Stimulated activated CD4-positive, alpha-beta T cell treated with anti-CD3 and anti-CD28 coated beads, Interleukin-4, amount 100 ng/mL, for 48 hours (primary cell): ENCODE measurements at regions not wholly inside any gene's neighbourhood (a gene's known extent, or its start where the extent isn't known, plus 50 kb on each side); places are given as distances from the start of the nearest gene placed in this dataset.
"Not testable (repeated sequence)": the region's sequence is repeated elsewhere in the genome, so short reads cannot be mapped to it uniquely, and the experiment has no call there.

Experiments
- DNase-seq, 2 donors: peaks; one replicate each; pipeline ENCODE4 v3.0.0-alpha.2; 2020; ENCODE audit warnings: low read depth in 2 of 2

DNA sequence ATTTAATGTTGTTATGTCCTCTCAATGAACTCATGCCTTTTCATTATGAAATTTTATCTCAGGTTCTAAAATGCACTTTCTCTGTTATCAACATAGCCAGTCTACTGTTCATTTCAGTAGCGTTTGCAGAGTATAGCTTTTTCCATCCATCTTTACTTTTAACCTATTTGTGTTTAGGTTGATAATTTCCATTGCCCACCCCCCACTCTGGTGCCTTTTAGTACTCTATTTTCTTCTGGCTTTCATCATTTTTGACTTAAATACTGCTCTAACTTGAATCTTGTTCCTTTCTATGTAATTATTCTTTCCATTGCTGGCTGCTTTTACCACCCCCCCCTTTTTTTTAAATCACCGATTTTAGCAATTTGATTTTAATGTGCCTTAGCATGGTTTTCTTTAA is 585.0 kb upstream of the LRATD1 start:
- no peak for DNase-seq

DNA sequence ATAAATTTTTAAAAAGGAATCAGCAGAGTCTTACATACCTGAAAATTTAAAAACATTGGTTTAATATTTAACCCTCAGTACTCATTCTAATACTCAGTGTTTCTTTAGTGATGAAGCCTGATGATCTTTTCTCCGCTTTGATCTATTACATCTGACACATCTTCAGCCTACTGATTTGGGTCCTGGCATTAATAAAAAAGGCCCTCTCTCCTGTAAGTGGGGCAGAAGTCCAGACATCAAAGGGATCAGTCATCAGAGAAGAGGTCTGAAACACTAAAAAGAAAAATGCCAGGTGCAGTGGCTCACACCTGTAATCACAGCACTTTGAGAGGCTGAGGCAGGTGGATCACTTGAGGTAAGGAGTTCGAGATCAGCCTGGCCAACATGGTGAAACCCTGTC is 581.1 kb upstream of the LRATD1 start:
- DNase-seq: no peak

DNA sequence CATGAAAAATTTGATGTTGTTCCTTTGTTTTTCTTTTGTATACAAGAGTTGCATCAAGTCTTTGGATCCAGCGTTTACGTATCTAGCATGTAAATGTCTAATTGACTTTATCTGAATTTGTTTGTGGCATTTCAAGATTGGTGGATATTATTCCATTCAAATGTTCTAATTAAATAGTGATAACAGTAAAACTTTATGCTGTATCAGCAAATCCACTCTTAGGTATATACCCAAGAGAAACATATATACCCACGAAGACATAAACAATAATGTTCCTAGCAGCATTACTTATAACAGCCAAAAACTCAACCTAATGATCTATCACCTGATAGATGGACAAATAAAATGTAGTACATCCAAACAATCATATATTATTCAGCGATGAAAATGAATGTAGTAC is 579.4 kb upstream of the LRATD1 start:
- no peak for DNase-seq

DNA sequence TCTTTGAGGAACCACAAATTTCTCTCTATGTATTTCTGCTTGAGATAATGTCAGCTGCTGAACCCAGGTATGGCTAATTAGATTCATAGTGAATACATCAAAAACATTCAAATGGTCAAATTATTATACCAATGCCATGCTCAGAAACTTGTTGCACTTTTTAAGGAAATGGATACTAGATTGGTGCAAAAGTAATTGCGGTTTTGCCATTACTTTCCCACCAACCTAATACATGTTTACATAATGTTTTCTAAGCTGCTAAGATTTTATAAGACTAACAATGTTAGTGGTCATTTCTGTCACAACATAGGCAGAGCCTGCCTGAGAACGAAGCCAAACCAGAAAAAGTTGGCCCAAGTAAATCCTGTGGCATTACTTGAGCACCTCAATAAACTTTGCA is 568.2 kb upstream of the LRATD1 start:
- no peak for DNase-seq

DNA sequence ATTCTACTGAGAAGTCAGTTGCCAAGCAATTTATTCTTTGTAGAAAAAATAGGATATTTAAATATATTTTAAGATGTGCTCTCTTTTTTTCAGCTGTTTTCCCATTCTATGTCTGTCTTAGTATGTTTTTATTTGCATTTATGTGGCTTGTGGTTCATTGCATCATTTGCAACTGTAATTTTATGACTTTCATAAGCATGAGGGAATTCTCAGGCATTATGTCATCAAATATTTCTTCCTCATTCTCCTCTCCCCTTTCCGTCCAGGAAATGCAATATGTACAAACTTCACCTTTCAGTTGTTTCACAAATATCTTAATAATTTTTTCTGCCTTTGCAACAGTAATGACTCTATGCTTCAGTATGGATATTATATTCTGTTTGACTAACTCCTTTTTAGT is 560.2 kb upstream of the LRATD1 start:
- DNase-seq: no peak

DNA sequence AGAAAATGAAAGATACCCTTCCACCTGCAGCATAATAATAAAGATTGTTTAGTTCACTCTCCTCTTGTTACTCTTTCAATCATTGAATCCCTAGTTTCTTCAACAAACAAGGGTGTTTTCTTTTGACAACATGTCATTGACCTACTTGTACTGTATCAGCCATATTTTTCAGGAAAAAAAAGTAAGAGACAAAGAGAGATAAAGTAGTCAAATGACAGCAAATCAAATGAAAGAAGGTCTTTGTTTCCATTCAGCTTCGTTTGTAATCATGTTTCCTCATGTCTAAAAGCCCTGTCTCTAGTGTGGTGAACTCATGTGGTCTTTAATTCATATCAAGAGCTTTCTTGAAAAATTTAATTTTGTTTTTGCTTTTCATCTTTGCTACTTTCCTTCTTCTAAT is 557.8 kb upstream of the LRATD1 start:
- DNase-seq: no peak

DNA sequence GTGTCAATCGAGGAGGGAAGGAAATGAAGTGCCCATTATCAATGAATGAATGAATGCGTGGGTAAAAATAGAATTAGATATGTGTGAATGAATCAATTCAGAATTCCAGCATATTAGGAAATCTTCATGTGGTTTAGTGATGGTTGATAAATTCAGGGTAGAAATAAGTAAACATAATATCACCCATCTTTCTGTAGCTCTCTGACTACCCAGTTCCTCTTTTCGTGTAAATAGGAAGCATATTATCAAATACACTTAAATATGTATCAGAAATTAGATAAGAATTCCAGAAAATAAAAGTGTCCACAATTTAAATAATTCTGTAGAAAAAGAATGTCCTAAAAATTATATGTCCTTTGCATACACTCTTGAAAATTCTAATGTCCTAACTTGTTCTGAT is 552.9 kb upstream of the LRATD1 start:
- DNase-seq: no peak

DNA sequence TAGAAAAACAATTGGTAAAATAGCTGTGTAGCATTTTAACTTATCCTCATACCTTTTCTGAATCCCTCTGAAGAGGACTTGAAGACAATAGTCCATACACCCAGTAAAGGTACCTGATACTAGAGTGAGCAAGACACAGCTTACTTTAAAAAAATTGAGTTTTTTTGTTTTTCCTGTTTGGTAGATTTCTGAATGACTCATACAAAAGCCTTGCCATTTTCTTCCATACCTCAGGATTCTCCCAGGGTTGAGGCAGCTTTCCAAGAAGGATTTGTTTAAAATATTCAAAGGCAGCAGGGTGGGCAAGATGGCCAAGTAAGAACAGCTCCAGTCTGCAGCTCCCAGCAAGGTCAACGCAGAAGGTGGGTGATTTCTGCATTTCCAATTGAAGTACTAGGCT is 551.0 kb upstream of the LRATD1 start:
- no peak for DNase-seq

DNA sequence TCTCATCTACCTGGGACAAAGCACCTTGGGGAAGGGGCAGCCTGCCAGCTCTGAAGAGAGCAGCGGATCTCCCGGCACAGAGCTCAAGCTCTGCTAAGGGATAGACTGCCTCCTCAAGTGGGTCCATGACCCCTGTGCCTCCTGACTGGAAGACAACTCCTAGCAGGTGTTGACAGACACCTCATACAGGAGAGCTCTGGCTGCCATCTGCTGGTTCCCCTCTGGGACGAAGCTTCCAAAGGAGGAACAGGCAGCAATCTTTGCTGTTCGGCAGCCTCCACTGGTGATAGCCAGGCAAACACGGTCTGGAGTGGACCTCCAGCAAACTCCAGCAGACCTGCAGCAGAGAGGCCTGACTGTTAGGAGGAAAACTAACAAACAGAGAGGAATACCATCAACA is 549.9 kb upstream of the LRATD1 start:
- no peak for DNase-seq

DNA sequence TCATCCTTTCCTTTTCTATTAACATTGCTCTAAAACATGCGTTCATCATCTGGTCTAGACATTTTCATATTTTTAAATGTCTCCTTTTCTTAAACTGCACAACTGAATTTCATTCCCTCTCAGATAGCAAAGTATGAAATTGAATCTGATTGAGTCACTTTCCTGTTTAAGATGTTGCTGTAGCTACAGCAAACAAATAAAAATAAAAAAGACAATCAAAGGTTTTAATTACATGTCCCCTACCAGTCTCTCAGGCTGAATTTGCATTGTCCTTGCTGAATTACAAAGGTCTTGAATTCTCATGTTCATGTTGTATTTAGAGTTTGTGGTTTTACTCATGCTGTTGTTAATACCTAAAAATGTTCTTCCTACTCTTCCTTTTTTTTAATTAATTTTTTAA is 537.9 kb upstream of the LRATD1 start:
- no peak for DNase-seq

DNA sequence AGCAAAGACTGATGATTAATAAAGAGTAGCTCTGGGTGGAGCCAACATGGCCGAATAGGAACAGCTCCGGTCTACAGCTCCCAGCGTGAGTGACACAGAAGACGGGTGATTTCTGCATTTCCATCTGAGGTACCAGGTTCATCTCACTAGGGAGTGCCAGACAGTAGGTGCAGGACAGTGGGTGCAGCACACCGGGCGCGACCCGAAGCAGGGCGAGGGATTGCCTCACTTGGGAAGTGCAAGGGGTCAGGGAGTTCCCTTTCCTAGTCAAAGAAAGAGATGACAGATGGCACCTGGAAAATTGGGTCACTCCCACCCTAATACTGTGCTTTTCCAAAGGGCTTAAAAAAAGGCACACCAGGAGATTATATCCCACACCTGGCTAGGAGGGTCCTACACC is 533.4 kb upstream of the LRATD1 start:
- DNase-seq: not testable (repeated sequence)

DNA sequence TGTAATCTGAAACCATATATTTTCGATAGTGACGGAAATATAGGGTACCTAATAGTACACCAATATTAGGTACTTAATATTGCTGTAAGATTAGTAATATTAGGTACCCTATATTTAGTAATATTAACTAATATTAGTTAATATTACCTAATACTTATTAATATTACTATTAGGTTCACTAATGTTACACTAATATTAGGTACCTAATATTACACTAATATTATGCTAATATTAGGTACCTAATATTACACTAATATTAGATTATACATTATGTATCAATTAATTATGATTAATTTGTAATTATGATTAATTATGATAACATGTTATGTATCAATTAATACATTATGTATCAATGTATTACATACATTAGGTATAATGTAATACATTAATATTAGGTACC is 518.2 kb upstream of the LRATD1 start:
- no peak for DNase-seq

DNA sequence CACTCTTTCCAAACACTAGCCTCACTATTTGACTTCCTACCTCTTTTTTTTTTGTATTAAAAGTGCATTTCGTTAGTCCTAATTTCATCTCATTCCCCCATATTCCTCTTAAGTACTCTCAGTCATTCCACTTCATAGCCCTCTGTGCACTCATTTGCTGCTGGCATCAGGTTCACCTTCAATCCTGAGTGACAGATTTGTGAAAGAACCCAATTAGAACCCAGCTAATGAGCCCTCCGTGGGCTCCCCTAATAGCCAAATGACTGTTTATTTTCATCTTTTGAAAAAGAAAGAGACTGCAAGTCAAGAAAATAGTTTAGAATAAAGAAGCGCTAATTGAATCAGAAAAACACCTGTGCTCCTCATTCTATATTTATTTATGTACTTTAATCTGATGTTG is 512.1 kb upstream of the LRATD1 start:
- DNase-seq: no peak

DNA sequence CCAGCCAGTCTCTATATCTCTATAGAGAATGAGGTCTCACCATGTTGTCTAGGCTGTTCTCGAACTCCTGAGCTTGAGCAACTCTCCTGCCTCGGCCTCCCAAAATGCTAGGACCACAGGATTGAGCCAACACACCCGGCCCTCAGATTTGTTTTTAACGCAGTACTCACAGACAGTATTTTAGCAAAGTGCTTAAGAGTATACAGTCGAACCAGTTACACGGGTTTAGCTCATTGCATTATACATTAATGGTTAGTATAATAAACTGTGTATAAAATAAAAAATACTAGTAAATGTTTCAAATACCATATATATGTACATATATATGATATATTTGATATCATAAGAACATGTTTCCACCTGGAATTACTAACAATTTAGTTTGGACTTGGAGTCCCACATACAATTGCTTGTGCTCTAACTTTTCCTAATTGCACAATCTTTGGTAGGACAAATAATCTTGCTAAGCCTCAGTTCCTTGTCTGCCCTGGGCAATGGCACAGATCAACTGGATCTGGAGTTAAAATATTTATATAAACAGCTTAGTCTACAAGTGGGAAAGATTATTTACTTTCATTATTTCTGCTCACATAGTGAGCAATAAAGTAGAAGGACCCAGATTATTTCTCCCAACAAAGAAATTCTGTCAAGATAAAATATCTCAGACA is 508.9 kb upstream of the LRATD1 start:
- no peak for DNase-seq

DNA sequence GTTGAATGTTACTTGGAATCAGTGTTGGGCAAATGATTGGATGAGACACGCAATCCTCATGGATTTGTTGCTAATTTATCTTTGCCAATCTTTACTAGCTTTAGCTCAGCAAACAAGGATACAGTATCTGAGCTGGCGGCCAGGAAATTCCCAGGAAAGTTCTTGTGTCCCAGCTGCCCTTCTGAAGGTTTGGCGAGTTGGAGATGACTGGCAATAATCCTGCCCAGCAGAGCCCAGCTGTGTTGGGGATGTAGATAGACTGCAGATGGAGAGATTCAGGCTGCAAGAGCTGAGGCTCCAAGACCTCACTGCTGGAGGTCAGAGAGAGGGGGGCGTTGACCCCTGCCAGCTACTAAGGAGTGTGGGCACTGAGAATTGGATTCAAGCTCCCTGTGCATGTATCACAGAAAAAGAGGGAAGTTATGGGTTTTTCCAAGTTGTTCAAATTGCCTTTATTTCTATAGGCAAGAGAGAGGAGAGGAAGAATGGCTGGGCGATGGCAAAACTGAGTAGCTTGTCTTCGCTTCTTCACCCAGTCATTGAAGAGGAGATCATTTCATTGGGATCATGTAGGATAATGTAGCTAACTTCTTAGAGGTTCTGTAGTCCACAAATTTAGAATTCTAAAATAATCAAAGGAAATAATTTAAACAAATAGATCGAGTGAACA is 506.8 kb upstream of the LRATD1 start:
- no peak for DNase-seq

DNA sequence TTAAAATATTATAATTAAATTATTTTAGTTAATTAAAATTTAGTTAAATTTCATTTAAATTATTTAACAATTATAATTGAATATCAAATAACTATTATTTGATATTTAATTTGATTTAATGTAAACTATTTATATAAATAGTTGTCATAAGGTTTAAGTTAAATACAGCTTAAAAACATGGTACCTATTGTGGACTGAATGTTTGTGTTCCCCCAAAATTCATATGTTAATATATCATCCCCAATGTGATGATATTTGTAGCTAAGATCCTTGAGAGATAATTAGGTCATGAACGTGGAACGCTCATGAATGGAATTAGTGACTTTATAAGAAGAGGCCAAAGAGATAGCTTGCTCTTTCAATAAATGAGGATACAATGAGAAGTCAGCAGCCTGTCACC is 505.7 kb upstream of the LRATD1 start:
- DNase-seq: no peak

DNA sequence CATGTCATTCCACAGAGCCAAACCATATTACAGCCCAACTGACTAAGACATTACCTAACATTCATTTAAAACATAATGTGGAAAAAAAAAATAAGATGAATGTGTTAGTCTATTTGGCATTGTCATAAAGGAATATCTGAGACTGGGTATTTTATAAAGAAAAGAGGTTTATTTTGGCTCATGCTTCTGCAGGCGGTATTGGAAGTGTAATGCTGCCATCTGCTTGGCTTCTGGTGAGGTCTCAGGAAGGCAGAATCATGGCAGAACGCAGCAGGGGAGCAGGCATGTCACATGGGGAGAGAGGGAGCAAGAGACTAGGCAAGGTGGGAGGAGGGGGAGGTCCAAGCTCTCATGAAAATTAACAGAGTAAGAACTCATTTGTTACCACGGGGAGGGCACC is 504.8 kb upstream of the LRATD1 start:
- DNase-seq: no peak

DNA sequence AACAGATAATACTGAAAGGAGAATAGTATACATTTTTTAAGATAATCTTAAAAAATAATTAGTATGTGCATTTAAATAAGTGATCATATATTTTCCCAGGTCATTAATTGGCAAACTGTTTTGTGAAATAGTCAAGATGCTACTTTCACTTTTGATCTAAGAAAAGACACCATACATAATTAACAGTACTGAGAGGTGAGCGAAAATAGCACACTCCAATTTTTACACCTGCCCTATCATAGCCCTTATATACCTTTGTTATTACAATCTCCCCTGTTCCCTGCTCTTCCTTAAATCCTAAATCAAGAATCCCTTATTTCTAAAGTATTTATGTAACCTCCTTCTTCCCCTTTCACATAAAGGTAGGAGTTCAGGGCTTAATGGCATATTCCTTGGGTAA is 500.1 kb upstream of the LRATD1 start:
- no peak for DNase-seq

DNA sequence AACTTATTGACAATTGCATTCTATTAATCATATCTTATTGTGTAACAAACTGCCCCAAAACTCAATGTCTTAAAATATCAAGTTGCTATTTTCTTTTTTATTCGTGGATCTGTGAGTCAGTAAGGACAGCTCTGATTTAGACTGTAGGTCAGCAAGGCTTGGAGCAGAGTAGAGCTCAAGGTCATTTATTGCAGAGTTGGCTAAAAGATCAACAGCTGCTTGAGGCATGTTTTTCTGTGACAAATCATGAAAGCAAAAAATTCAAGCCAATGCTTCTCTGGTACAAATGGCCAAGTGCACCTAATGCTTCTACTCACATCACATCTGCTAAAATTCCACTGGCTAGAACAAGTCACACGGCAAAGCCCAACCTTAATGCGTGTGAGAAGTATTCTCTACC is 497.7 kb upstream of the LRATD1 start:
- no peak for DNase-seq

DNA sequence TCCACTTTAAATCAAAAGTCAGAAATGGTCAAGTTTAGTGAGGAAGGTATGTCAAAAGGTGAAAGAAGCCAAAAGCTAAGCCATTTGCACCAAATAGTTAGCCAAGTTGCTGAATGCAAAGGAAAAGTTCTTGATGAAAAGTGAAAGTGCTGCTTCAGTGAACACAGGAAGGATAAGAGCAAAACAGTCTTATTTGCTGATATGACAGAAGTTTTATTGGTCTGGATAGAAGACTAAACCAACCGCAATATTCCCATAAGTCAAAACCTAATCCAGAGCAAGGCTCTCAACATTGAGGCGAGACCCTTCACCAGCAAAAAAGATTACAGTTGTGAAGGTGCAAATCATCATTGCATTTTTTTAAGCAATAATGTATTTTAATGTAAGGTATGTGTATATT is 496.5 kb upstream of the LRATD1 start:
- no peak for DNase-seq

DNA sequence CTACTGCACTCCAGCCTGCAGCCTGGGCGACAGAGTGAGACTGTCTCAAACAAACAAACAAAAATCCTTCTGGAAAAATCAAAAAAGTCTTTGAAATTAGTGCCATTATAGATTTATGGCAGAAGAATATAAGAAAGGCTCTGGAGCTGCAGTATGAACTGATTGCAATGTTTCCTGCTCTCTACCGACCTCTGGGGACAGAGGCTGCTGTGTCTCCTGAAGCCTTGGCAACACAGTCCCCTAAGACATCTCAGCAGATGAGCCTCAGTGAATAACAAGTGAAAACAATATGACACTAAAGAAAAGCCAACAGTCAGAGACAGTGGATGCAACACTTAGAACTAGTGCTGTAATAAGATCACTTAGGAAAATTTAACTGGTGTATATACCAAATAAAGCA is 494.9 kb upstream of the LRATD1 start:
- DNase-seq: no peak

DNA sequence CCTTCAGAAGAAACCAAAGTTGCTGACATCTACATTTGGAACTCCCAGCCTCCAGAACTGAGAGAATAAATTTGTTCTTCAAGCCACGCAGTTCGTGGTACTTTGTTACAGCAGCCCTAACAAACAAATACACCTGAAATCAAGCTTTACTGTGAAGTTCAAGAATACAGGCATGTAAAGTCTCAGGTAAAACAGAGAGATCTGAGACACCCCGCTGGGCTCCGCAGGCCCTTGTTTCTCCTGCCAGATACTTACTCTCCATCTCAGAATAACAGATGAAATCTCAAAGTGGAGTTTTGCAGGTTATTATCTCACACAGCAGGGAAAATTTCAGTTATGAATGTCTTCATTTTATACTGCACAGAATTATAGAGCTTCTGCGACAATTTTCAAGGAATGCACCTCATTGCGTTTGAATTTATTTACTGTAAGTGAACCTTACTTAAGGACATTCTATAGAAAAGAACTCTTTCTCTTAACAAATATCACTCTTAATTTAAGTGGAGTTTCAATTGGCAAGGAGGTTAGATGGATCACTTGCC is 492.4 kb upstream of the LRATD1 start:
- DNase-seq: no peak

DNA sequence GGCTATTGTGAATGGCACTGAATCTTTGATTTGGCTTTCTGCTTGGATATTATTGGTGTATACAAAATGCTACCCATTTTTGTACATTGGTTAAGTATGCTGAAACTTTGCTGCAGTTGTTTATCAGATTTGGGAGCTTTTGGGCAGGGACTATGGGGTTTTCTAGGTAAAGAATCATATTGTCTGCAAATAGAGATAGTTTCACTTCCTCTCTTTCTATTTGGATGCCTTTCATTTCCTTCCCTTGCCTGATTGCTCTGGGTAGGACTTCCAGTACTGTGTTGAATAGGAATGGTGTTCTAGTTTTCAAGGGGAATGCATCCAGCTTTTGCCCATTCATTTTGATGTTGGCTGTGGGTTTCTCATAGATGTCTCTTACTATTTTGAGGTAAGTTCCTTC is 489.1 kb upstream of the LRATD1 start:
- DNase-seq: no peak

DNA sequence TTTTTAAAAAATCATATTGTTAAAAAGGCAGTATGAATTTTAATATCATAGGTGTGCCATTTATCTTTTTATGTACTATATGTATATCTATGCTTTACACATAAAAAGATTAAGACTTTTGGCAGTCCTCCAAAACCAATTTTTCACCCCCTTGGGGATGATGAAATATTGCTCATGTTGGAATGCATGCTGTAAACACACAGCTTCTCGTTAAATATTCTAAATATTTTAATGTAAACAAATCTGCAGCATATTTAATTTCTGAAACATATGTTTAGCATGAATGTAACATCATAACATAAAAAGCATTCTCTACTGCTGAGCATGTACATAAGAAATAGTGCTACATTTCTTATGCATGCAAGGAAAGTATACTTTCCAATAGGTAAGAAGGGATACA is 484.3 kb upstream of the LRATD1 start:
- no peak for DNase-seq
